GM23338 (cell line): ENCODE measurements at regions not wholly inside any gene's neighbourhood (a gene's known extent, or its start where the extent isn't known, plus 50 kb on each side); places are given as distances from the start of the nearest gene placed in this dataset.

Experiments used
- EZH2 ChIP-seq: fragments of 200-600 bp; sonication (generic); IDR thresholded peaks from one replicate; pipeline ENCODE4 v1.8.0; 2017; ENCODE audit warnings: antibody characterized with exemption, mild to moderate bottlenecking, low read depth; ENCODE audit not compliant: unreplicated experiment
- EZH2phosphoT487 ChIP-seq: fragments of 200-600 bp; sonication (generic); IDR thresholded peaks from one replicate; pipeline ENCODE4 v1.8.1; 2018; ENCODE audit warnings: antibody characterized with exemption; ENCODE audit not compliant: unreplicated experiment
- NANOG ChIP-seq: IDR thresholded peaks from 2 replicates; pipeline ENCODE4 v1.6.1; 2016; ENCODE audit warnings: antibody characterized with exemption, borderline replicate concordance
- POLR2AphosphoS5 ChIP-seq: IDR thresholded peaks from 2 replicates; pipeline ENCODE4 v1.6.1; 2016; ENCODE audit warnings: antibody characterized with exemption, low read depth
- STAT1 ChIP-seq: IDR thresholded peaks from one replicate; pipeline ENCODE4 v1.6.1; 2016; ENCODE audit warnings: antibody characterized with exemption; ENCODE audit not compliant: unreplicated experiment
- ZNF114 ChIP-seq: fragments of 250-450 bp; sonication (Bioruptor Pico); IDR thresholded peaks from 2 replicates; pipeline ENCODE4 v1.5.0; 2020; ENCODE audit warnings: mild to moderate bottlenecking, moderate library complexity
- ZNF331 ChIP-seq: fragments of 250-450 bp; sonication (Bioruptor Pico); IDR thresholded peaks from 2 replicates; pipeline ENCODE4 v1.5.0; 2020; ENCODE audit warnings: low read depth, mild to moderate bottlenecking, moderate library complexity
- TF ChIP-seq, protein P1 (sequence below), 2 experiments: fragments of 200-600 bp in 1 of 2; sonication (generic) in 1 of 2; conservative IDR thresholded peaks; 2 replicates each; pipeline versions ENCODE4 v1.5.1 to v1.6.1; 2016 to 2017; ENCODE audit warnings: antibody characterized with exemption in 2 of 2, low read depth in 2 of 2, mild to moderate bottlenecking in 2 of 2, moderate library complexity in 1 of 2
- TF ChIP-seq, protein P2 (sequence below): IDR thresholded peaks from one replicate; pipeline ENCODE4 v1.6.1; 2018; ENCODE audit warnings: antibody characterized with exemption; ENCODE audit not compliant: unreplicated experiment
- TF ChIP-seq, protein P3 (sequence below): IDR thresholded peaks from 2 replicates; pipeline ENCODE4 v1.6.1; 2016; ENCODE audit warnings: antibody characterized with exemption

DNA sequence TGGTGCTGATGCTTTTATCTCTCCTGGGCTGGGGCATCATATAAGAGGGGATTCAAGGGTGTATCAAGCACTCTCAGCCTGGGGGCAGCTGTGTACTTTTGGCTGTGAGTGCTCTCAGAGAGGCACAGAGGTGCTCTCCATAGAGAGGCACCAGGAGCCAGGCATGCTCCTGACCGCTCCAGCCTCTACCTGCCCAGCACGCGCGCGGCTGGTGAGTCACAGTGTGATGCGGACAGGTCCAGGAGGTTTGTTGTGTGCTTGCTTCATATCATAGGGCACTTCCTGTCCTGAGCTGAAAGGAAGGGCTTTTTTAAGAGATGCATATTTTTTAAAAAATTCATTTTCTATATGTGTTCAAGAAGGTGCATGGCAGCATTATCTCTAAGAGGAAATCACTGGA lies 93.6 kb upstream of the BCAR3 start:
- TF ChIP-seq, protein P1, sequence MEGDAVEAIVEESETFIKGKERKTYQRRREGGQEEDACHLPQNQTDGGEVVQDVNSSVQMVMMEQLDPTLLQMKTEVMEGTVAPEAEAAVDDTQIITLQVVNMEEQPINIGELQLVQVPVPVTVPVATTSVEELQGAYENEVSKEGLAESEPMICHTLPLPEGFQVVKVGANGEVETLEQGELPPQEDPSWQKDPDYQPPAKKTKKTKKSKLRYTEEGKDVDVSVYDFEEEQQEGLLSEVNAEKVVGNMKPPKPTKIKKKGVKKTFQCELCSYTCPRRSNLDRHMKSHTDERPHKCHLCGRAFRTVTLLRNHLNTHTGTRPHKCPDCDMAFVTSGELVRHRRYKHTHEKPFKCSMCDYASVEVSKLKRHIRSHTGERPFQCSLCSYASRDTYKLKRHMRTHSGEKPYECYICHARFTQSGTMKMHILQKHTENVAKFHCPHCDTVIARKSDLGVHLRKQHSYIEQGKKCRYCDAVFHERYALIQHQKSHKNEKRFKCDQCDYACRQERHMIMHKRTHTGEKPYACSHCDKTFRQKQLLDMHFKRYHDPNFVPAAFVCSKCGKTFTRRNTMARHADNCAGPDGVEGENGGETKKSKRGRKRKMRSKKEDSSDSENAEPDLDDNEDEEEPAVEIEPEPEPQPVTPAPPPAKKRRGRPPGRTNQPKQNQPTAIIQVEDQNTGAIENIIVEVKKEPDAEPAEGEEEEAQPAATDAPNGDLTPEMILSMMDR (conservative IDR thresholded peaks at IDR 0.05; ENCODE audit: low read depth in 2 of 2): no peak
- TF ChIP-seq POLR2AphosphoS5 (no peak), EZH2 (no peak), ZNF114 (CRISPR knock-in tag) (no peak), NANOG (no peak), EZH2phosphoT487 (no peak), ZNF331 (CRISPR knock-in tag) (no peak), STAT1 (no peak)
- TF ChIP-seq, protein P2, sequence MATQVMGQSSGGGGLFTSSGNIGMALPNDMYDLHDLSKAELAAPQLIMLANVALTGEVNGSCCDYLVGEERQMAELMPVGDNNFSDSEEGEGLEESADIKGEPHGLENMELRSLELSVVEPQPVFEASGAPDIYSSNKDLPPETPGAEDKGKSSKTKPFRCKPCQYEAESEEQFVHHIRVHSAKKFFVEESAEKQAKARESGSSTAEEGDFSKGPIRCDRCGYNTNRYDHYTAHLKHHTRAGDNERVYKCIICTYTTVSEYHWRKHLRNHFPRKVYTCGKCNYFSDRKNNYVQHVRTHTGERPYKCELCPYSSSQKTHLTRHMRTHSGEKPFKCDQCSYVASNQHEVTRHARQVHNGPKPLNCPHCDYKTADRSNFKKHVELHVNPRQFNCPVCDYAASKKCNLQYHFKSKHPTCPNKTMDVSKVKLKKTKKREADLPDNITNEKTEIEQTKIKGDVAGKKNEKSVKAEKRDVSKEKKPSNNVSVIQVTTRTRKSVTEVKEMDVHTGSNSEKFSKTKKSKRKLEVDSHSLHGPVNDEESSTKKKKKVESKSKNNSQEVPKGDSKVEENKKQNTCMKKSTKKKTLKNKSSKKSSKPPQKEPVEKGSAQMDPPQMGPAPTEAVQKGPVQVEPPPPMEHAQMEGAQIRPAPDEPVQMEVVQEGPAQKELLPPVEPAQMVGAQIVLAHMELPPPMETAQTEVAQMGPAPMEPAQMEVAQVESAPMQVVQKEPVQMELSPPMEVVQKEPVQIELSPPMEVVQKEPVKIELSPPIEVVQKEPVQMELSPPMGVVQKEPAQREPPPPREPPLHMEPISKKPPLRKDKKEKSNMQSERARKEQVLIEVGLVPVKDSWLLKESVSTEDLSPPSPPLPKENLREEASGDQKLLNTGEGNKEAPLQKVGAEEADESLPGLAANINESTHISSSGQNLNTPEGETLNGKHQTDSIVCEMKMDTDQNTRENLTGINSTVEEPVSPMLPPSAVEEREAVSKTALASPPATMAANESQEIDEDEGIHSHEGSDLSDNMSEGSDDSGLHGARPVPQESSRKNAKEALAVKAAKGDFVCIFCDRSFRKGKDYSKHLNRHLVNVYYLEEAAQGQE: no peak
- TF ChIP-seq, protein P3, sequence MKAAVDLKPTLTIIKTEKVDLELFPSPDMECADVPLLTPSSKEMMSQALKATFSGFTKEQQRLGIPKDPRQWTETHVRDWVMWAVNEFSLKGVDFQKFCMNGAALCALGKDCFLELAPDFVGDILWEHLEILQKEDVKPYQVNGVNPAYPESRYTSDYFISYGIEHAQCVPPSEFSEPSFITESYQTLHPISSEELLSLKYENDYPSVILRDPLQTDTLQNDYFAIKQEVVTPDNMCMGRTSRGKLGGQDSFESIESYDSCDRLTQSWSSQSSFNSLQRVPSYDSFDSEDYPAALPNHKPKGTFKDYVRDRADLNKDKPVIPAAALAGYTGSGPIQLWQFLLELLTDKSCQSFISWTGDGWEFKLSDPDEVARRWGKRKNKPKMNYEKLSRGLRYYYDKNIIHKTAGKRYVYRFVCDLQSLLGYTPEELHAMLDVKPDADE: no peak
